ENCODE measurements at regions not wholly inside any gene's neighbourhood (a gene's known extent, or its start where the extent isn't known, plus 50 kb on each side); places are given as distances from the start of the nearest gene placed in this dataset.

- no peak for DNase-seq (ENCODE audit: low read depth in 3 of 3)
Measured at GRCh38 chr4:120431180-120431579, 364.5 kb upstream of the MAD2L1 start.

- DNase-seq (ENCODE audit: low read depth in 3 of 3): no peak
Measured at GRCh38 chr4:120418146-120418545, 351.5 kb upstream of the MAD2L1 start.

- no peak for DNase-seq (ENCODE audit: low read depth in 3 of 3)
Measured at GRCh38 chr4:120415896-120416295, 349.2 kb upstream of the MAD2L1 start.

GRCh38 chr4:120406960-120407359 lies 340.3 kb upstream of the MAD2L1 start:
- no peak for DNase-seq (ENCODE audit: low read depth in 3 of 3)

GRCh38 chr4:120403296-120403695 lies 336.6 kb upstream of the MAD2L1 start:
- no peak for DNase-seq (ENCODE audit: low read depth in 3 of 3)

- DNase-seq (ENCODE audit: low read depth in 3 of 3): no peak
Measured at GRCh38 chr4:120400441-120400840, 333.8 kb upstream of the MAD2L1 start.

- DNase-seq (ENCODE audit: low read depth in 3 of 3): no peak
Measured at GRCh38 chr4:120399826-120400225, 333.2 kb upstream of the MAD2L1 start.

- DNase-seq (ENCODE audit: low read depth in 3 of 3): no peak
Measured at GRCh38 chr4:120395746-120396145, 329.1 kb upstream of the MAD2L1 start.

GRCh38 chr4:120355881-120356280 lies 289.2 kb upstream of the MAD2L1 start:
- DNase-seq (ENCODE audit: low read depth in 3 of 3): no peak

- DNase-seq (ENCODE audit: low read depth in 3 of 3): no peak
Measured at GRCh38 chr4:120354381-120354780, 287.7 kb upstream of the MAD2L1 start.

- DNase-seq (ENCODE audit: low read depth in 3 of 3): no peak
Measured at GRCh38 chr4:120353235-120353634, 286.6 kb upstream of the MAD2L1 start.

- DNase-seq (ENCODE audit: low read depth in 3 of 3): no peak
Measured at GRCh38 chr4:120352739-120353138, 286.1 kb upstream of the MAD2L1 start.

GRCh38 chr4:120348948-120349347 lies 282.3 kb upstream of the MAD2L1 start:
- DNase-seq (ENCODE audit: low read depth in 3 of 3): no peak

GRCh38 chr4:120348521-120348920 lies 281.9 kb upstream of the MAD2L1 start:
- no peak for DNase-seq (ENCODE audit: low read depth in 3 of 3)

- no peak for DNase-seq (ENCODE audit: low read depth in 3 of 3)
Measured at GRCh38 chr4:120331486-120332370, 265.1 kb upstream of the MAD2L1 start.

GRCh38 chr4:120329386-120329785 lies 262.7 kb upstream of the MAD2L1 start:
- no peak for DNase-seq (ENCODE audit: low read depth in 3 of 3)

GRCh38 chr4:120327276-120327675 lies 260.6 kb upstream of the MAD2L1 start:
- no peak for DNase-seq (ENCODE audit: low read depth in 3 of 3)

GRCh38 chr4:120319046-120319767 lies 252.6 kb upstream of the MAD2L1 start:
- DNase-seq (ENCODE audit: low read depth in 3 of 3): no peak

- no peak for DNase-seq (ENCODE audit: low read depth in 3 of 3)
Measured at GRCh38 chr4:120318196-120318846, 251.7 kb upstream of the MAD2L1 start.

GRCh38 chr4:120317713-120318112 lies 251.1 kb upstream of the MAD2L1 start:
- no peak for DNase-seq (ENCODE audit: low read depth in 3 of 3)

GRCh38 chr4:120316416-120316815 lies 249.8 kb upstream of the MAD2L1 start:
- DNase-seq (ENCODE audit: low read depth in 3 of 3): no peak

GRCh38 chr4:120314969-120315368 lies 248.3 kb upstream of the MAD2L1 start:
- DNase-seq (ENCODE audit: low read depth in 3 of 3): no peak

GRCh38 chr4:120304801-120305200 lies 238.2 kb upstream of the MAD2L1 start:
- DNase-seq (ENCODE audit: low read depth in 3 of 3): no peak
